BE2C (cell line): ENCODE measurements at regions not wholly inside any gene's neighbourhood (a gene's known extent, or its start where the extent isn't known, plus 50 kb on each side); places are given as distances from the start of the nearest gene placed in this dataset.

Experiments
- DNase-seq: peaks from one replicate; pipeline ENCODE4 v3.0.0-alpha.2; 2020
- H3K27me3 ChIP-seq: fragments of 250-450 bp; sonication (Bioruptor Pico); 2 replicates; pipeline ENCODE4 v1.5.1; 2020; ENCODE audit warnings: mild to moderate bottlenecking
- H3K36me3 ChIP-seq: fragments of 250-450 bp; sonication (Bioruptor Pico); 2 replicates; pipeline ENCODE4 v1.5.1; 2020; ENCODE audit warnings: mild to moderate bottlenecking
- H3K4me1 ChIP-seq: fragments of 250-450 bp; sonication (Bioruptor Pico); 2 replicates; pipeline ENCODE4 v1.5.1; 2020
- H3K4me3 ChIP-seq: 2 replicates; pipeline ENCODE4 v1.5.1; 2011; ENCODE audit warnings: low read depth, low read length
- H3K9me3 ChIP-seq: fragments of 250-450 bp; sonication (Bioruptor Pico); 2 replicates; pipeline ENCODE4 v1.5.1; 2020
- CTCF ChIP-seq: IDR thresholded peaks from 2 replicates; pipeline ENCODE4 v1.5.1; 2012; ENCODE audit warnings: mild to moderate bottlenecking, low read depth, low read length

GRCh38 chr13:26872525-26873385 lies 112.2 kb upstream of the GPR12 start:
- TF ChIP-seq CTCF, result peak; percentile 93
- Histone ChIP-seq H3K4me1 (no peaks in the 10 kb centered on the region), H3K36me3 (no peaks in the 10 kb centered on the region), H3K27me3 (no peaks in the 10 kb centered on the region), H3K9me3 (no peaks in the 10 kb centered on the region), H3K4me3 (no peak overlapping the region)
- peak; percentile 75 for DNase-seq

GRCh38 chr13:26867451-26868091 lies 107.0 kb upstream of the GPR12 start:
- Histone ChIP-seq H3K27me3 (no peaks in the 10 kb centered on the region; the same call in none of the 2 replicates), H3K36me3 (no peaks in the 10 kb centered on the region), H3K4me1 (no peaks in the 10 kb centered on the region), H3K9me3 (no peaks in the 10 kb centered on the region), H3K4me3 (no peak overlapping the region)
- no peak for TF ChIP-seq CTCF
- DNase-seq, result no peak

GRCh38 chr13:26864576-26864975 lies 104.0 kb upstream of the GPR12 start:
- no peak overlapping the region for H3K4me3 ChIP-seq
- no peaks in the 10 kb centered on the region for H3K4me1 ChIP-seq
- TF ChIP-seq CTCF, result no peak
- no peak for DNase-seq
- H3K36me3 ChIP-seq, result no peaks in the 10 kb centered on the region
- no peaks in the 10 kb centered on the region; the same call in none of the 2 replicates for H3K27me3 ChIP-seq
- H3K9me3 ChIP-seq, result no peaks in the 10 kb centered on the region

- no peaks in the 10 kb centered on the region; the same call in none of the 2 replicates for H3K27me3 ChIP-seq
These were observed 101.4 kb upstream of the GPR12 start for GRCh38 chr13:26861941-26862340.

GRCh38 chr13:26855921-26856320 lies 95.3 kb upstream of the GPR12 start:
- H3K36me3 ChIP-seq, result no peaks in the 10 kb centered on the region
- no peak for TF ChIP-seq CTCF
- H3K27me3 ChIP-seq, result peaks cover 15% of the 10 kb centered on the region
- no peaks in the 10 kb centered on the region for H3K9me3 ChIP-seq
- H3K4me3 ChIP-seq, result no peak overlapping the region
- no peak for DNase-seq
- H3K4me1 ChIP-seq, result no peaks in the 10 kb centered on the region

More at GRCh38 chr13:26861941-26862340, 101.4 kb upstream of the GPR12 start:
- DNase-seq, result no peak
- TF ChIP-seq CTCF, result no peak
- H3K9me3 ChIP-seq, result no peaks in the 10 kb centered on the region
- no peaks in the 10 kb centered on the region for H3K4me1 ChIP-seq
- no peaks in the 10 kb centered on the region for H3K36me3 ChIP-seq
- no peak overlapping the region for H3K4me3 ChIP-seq

GRCh38 chr13:26855071-26855470 lies 94.5 kb upstream of the GPR12 start:
- Histone ChIP-seq H3K4me1 (no peaks in the 10 kb centered on the region), H3K36me3 (no peaks in the 10 kb centered on the region), H3K4me3 (no peak overlapping the region), H3K27me3 (peaks cover 15% of the 10 kb centered on the region), H3K9me3 (no peaks in the 10 kb centered on the region)
- DNase-seq, result no peak
- no peak for TF ChIP-seq CTCF
